ENCODE measurements at regions not wholly inside any gene's neighbourhood (a gene's known extent, or its start where the extent isn't known, plus 50 kb on each side); places are given as distances from the start of the nearest gene placed in this dataset.

DNA sequence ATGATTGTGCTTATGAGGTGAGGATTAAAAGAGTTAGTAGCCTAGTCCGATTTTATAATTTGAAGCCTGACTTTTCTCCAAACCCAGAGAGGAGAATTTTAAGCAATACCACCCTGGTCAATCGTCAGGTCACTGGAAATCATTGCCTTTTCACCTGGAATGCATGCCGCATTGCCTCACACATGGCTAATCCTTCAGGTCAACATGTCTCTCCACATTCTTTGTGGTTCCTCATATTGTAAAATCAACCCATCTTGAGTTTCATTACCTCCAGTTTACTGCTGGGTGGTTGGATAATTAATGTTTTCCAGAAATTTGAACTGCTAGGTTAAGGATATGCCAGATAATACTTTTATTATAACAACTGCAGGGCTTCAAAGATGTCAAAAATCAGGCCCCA, 55.6 kb upstream of the SEMA3E start:
- DNase-seq: no peak
- 58 to 67% (median 67%) methylated on average over 3 of the region's 3 CpGs for WGBS, 5 donors
- Histone ChIP-seq H3K4me1 (no peaks in the 10 kb centered on the region), H3K27me3 (no peaks in the 10 kb centered on the region), H3K27ac (no peak overlapping the region), H3K9me3 (peaks cover 0 to 8% (median 0%) of the 10 kb centered on the region in 4 donors), H3K4me3 (no peak overlapping the region), H3K36me3 (no peaks in the 10 kb centered on the region)
- TF ChIP-seq POLR2A (IDR thresholded peaks at IDR 0.05) (no peak), EP300 (IDR thresholded peaks at IDR 0.05) (no peak), POLR2AphosphoS5 (IDR thresholded peaks at IDR 0.05) (no peak)
- TF ChIP-seq, protein P1, sequence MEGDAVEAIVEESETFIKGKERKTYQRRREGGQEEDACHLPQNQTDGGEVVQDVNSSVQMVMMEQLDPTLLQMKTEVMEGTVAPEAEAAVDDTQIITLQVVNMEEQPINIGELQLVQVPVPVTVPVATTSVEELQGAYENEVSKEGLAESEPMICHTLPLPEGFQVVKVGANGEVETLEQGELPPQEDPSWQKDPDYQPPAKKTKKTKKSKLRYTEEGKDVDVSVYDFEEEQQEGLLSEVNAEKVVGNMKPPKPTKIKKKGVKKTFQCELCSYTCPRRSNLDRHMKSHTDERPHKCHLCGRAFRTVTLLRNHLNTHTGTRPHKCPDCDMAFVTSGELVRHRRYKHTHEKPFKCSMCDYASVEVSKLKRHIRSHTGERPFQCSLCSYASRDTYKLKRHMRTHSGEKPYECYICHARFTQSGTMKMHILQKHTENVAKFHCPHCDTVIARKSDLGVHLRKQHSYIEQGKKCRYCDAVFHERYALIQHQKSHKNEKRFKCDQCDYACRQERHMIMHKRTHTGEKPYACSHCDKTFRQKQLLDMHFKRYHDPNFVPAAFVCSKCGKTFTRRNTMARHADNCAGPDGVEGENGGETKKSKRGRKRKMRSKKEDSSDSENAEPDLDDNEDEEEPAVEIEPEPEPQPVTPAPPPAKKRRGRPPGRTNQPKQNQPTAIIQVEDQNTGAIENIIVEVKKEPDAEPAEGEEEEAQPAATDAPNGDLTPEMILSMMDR (IDR thresholded peaks at IDR 0.05): no peak
- intact Hi-C loops (cut with DNase I; ENCODE audit: low total_unique reads): no loop called here

GRCh38 chr7:83702446-83702845, 53.5 kb upstream of the SEMA3E start:
- intact Hi-C loops (cut with DNase I; ENCODE audit: low total_unique reads): no loop called here
- H3K4me3 ChIP-seq: no peak overlapping the region
- H3K4me1 ChIP-seq: no peaks in the 10 kb centered on the region
- no peak overlapping the region for H3K27ac ChIP-seq
- H3K9me3 ChIP-seq: no peaks in the 10 kb centered on the region
- no peaks in the 10 kb centered on the region for H3K36me3 ChIP-seq
- no peak for TF ChIP-seq POLR2A (IDR thresholded peaks at IDR 0.05)
- TF ChIP-seq, protein P1 (IDR thresholded peaks at IDR 0.05): no peak
- TF ChIP-seq POLR2AphosphoS5 (IDR thresholded peaks at IDR 0.05): no peak
- no peak for TF ChIP-seq EP300 (IDR thresholded peaks at IDR 0.05)
- WGBS, 5 donors: 79 to 94% (median 83%) methylated on average over 1 of the region's 1 CpG
- no peaks in the 10 kb centered on the region for H3K27me3 ChIP-seq
- no peak for DNase-seq

DNA sequence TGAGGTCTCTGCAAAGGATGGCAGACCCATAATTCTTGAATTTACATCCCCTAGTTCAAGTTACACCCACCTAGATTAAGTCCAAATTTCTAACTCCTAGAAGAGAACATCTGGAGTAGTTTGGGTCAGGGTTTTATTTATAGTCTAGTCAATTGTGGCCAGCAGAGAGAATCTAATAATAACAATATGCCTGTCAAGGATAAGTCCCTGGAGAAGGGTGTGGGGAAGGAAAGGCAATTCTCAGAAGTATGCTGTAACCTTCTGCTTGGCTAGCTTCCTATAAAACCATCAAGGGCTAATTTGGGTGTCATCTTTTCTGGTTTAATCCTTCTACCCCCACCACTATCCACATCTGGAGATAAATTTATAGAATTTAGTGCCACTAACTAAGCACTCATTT, 52.8 kb upstream of the SEMA3E start:
- TF ChIP-seq POLR2A (IDR thresholded peaks at IDR 0.05) (no peak), EP300 (IDR thresholded peaks at IDR 0.05) (no peak), POLR2AphosphoS5 (IDR thresholded peaks at IDR 0.05) (no peak)
- TF ChIP-seq, protein P1 (IDR thresholded peaks at IDR 0.05): no peak
- Histone ChIP-seq H3K4me1 (no peaks in the 10 kb centered on the region), H3K9me3 (no peaks in the 10 kb centered on the region), H3K36me3 (no peaks in the 10 kb centered on the region), H3K4me3 (no peak overlapping the region), H3K27ac (no peak overlapping the region), H3K27me3 (no peaks in the 10 kb centered on the region)
- intact Hi-C loops (cut with DNase I; ENCODE audit: low total_unique reads): no loop called here
- DNase-seq: peak in 1 of 2 donors; percentile 28

All from stomach (tissue), 8 donors.